Fibroblast of lung (primary cell): ENCODE measurements at regions not wholly inside any gene's neighbourhood (a gene's known extent, or its start where the extent isn't known, plus 50 kb on each side); places are given as distances from the start of the nearest gene placed in this dataset.

Experiments
- EZH2 ChIP-seq: IDR thresholded peaks from 2 replicates; pipeline ENCODE4 v1.5.1; 2012; ENCODE audit warnings: low read length, control low read depth, mild to moderate bottlenecking; ENCODE audit errors: missing control alignments
- TF ChIP-seq, protein P1 (sequence below), 2 donors: IDR thresholded peaks in 1 of 2; conservative IDR thresholded peaks in 1 of 2; 1 replicate in 1 of 2; 2 replicates in 1 of 2; pipeline ENCODE4 v1.5.1; 2011 to 2012; ENCODE audit warnings: low read length in 2 of 2, control low read depth in 1 of 2, inconsistent platforms in 1 of 2, low read depth in 1 of 2, mild to moderate bottlenecking in 1 of 2

DNA sequence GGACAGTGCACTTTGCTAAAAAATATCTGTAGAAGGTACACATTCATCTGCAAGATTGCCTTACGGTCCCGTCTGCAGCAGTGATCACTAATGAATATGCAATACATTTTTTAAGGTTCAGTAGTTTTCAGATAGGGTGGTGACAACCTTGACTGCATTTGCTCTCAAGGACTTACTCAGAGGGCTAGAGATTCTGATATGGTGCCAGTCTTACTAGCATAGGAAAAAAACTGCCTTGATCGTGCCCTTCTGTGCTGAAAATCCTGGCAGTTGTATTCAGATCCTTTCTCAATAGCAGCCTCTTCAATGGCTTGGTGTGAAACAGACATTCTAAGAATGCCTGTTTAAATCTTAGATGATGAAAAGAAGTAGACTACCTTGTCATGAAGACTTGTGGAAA is 411.9 kb upstream of the CCDC54 start:
- TF ChIP-seq, protein P1, sequence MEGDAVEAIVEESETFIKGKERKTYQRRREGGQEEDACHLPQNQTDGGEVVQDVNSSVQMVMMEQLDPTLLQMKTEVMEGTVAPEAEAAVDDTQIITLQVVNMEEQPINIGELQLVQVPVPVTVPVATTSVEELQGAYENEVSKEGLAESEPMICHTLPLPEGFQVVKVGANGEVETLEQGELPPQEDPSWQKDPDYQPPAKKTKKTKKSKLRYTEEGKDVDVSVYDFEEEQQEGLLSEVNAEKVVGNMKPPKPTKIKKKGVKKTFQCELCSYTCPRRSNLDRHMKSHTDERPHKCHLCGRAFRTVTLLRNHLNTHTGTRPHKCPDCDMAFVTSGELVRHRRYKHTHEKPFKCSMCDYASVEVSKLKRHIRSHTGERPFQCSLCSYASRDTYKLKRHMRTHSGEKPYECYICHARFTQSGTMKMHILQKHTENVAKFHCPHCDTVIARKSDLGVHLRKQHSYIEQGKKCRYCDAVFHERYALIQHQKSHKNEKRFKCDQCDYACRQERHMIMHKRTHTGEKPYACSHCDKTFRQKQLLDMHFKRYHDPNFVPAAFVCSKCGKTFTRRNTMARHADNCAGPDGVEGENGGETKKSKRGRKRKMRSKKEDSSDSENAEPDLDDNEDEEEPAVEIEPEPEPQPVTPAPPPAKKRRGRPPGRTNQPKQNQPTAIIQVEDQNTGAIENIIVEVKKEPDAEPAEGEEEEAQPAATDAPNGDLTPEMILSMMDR (conservative IDR thresholded peaks at IDR 0.05 in 1 of 2, IDR thresholded peaks at IDR 0.05 in 1 of 2; ENCODE audit: low read depth in 1 of 2, low read length in 2 of 2), result no peak
- TF ChIP-seq EZH2, result no peak
